Right atrium auricular region (tissue), 2 donors: ENCODE measurements at regions not wholly inside any gene's neighbourhood (a gene's known extent, or its start where the extent isn't known, plus 50 kb on each side); places are given as distances from the start of the nearest gene placed in this dataset.

Experiments
- DNase-seq: peaks from one replicate; pipeline ENCODE4 v3.0.0-alpha.2; 2019; ENCODE audit warnings: low spot score
- H3K27ac ChIP-seq, 2 donors: fragments of 200-600 bp; sonication (generic); 1 replicate in 1 of 2; 2 replicates in 1 of 2; pipeline ENCODE4 v1.5.1; 2016 to 2019
- H3K27me3 ChIP-seq, 2 donors: fragments of 200-600 bp; sonication (generic); one replicate each; pipeline versions ENCODE4 v1.5.1 to v1.6.0; 2017 to 2019
- H3K36me3 ChIP-seq: fragments of 200-600 bp; sonication (generic); one replicate; pipeline ENCODE4 v1.5.1; 2016
- H3K4me1 ChIP-seq, 2 donors: fragments of 200-600 bp; sonication (generic); one replicate each; pipeline versions ENCODE4 v1.5.1 to v1.6.0; 2017 to 2019
- H3K4me3 ChIP-seq, 2 donors: fragments of 200-600 bp; sonication (generic); 1 replicate in 1 of 2; 2 replicates in 1 of 2; pipeline ENCODE4 v1.5.1; 2017 to 2019; ENCODE audit warnings: mild to moderate bottlenecking in 1 of 2, moderate library complexity in 1 of 2
- H3K9me3 ChIP-seq, 2 donors: fragments of 200-600 bp; sonication (generic); one replicate each; pipeline ENCODE4 v1.5.1; 2019
- TF ChIP-seq, protein P1 (sequence below), 2 donors: fragments of 200-600 bp; sonication (generic); IDR thresholded peaks; one replicate each; pipeline ENCODE4 v1.5.1; 2019; ENCODE audit warnings: antibody characterized with exemption in 2 of 2

- no peak overlapping the region for H3K4me3 ChIP-seq
- no peaks in the 10 kb centered on the region for H3K27me3 ChIP-seq
- no peaks in the 10 kb centered on the region for H3K9me3 ChIP-seq
- no peaks in the 10 kb centered on the region for H3K36me3 ChIP-seq
- no peak for DNase-seq
- TF ChIP-seq, protein P1, sequence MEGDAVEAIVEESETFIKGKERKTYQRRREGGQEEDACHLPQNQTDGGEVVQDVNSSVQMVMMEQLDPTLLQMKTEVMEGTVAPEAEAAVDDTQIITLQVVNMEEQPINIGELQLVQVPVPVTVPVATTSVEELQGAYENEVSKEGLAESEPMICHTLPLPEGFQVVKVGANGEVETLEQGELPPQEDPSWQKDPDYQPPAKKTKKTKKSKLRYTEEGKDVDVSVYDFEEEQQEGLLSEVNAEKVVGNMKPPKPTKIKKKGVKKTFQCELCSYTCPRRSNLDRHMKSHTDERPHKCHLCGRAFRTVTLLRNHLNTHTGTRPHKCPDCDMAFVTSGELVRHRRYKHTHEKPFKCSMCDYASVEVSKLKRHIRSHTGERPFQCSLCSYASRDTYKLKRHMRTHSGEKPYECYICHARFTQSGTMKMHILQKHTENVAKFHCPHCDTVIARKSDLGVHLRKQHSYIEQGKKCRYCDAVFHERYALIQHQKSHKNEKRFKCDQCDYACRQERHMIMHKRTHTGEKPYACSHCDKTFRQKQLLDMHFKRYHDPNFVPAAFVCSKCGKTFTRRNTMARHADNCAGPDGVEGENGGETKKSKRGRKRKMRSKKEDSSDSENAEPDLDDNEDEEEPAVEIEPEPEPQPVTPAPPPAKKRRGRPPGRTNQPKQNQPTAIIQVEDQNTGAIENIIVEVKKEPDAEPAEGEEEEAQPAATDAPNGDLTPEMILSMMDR (IDR thresholded peaks at IDR 0.05) = no peak
- H3K4me1 ChIP-seq = no peaks in the 10 kb centered on the region
- H3K27ac ChIP-seq = no peak overlapping the region
Measured at GRCh38 chr4:129387666-129388065, 291.7 kb downstream of the C4orf33 start.

DNA sequence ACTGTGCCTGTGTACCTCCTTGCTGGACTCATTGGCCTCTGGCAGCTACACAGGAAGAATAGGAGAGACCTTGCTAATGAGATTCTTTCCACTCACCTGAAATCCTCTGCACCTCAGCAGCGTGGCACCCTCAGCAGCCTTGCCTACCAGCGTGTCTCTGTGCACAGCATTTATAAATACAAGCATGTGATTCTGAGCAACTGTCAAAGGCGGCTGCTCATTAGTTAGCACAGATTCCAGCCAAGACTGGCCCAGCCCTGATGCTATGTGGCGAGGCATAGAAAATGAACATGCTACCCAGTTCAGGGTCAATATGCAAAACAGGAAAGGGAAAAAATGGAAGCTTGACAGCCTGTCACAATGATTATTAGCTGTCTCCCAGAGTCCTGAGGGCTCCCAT lies 298.0 kb downstream of the C4orf33 start:
- Histone ChIP-seq H3K36me3 (no peaks in the 10 kb centered on the region), H3K27me3 (no peaks in the 10 kb centered on the region), H3K9me3 (no peaks in the 10 kb centered on the region), H3K27ac (no peak overlapping the region), H3K4me1 (no peaks in the 10 kb centered on the region), H3K4me3 (no peak overlapping the region)
- DNase-seq = no peak
- TF ChIP-seq, protein P1 (IDR thresholded peaks at IDR 0.05) = no peak

- Histone ChIP-seq H3K27me3 (no peaks in the 10 kb centered on the region), H3K9me3 (no peaks in the 10 kb centered on the region), H3K4me3 (no peak overlapping the region), H3K27ac (no peak overlapping the region), H3K36me3 (no peaks in the 10 kb centered on the region), H3K4me1 (no peaks in the 10 kb centered on the region)
- TF ChIP-seq, protein P1 (IDR thresholded peaks at IDR 0.05) = no peak
- no peak for DNase-seq
Measured at GRCh38 chr4:129394635-129395034, 298.7 kb downstream of the C4orf33 start.

GRCh38 chr4:129403848-129404247 lies 307.9 kb downstream of the C4orf33 start:
- Histone ChIP-seq H3K4me1 (no peaks in the 10 kb centered on the region), H3K9me3 (no peaks in the 10 kb centered on the region), H3K27me3 (no peaks in the 10 kb centered on the region), H3K36me3 (no peaks in the 10 kb centered on the region), H3K27ac (no peak overlapping the region), H3K4me3 (no peak overlapping the region)
- no peak for DNase-seq
- TF ChIP-seq, protein P1 (IDR thresholded peaks at IDR 0.05) = no peak

DNA sequence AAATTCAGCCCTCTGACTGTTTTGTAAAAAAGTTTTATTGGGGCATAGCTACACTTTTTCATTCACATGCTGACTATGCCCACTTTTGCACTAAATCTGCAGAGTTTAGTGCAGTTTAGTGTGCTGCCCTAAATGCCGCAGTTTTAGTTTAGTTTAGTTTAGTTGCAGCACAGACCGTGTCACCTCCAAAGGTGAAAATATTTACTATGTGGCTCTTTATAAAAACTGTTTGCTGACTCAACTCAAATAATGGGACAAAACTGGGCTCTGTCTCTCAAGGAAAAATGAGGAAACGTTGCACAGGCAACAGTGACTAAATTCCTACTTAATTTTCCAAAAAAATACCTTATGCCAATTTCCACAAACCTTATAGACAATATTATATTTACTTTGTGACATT lies 314.2 kb downstream of the C4orf33 start:
- TF ChIP-seq, protein P1 (IDR thresholded peaks at IDR 0.05) = no peak
- no peak overlapping the region for H3K27ac ChIP-seq
- H3K4me3 ChIP-seq = no peak overlapping the region
- DNase-seq = no peak
- H3K27me3 ChIP-seq = no peaks in the 10 kb centered on the region
- H3K9me3 ChIP-seq = no peaks in the 10 kb centered on the region
- H3K4me1 ChIP-seq = no peaks in the 10 kb centered on the region
- no peaks in the 10 kb centered on the region for H3K36me3 ChIP-seq

DNA sequence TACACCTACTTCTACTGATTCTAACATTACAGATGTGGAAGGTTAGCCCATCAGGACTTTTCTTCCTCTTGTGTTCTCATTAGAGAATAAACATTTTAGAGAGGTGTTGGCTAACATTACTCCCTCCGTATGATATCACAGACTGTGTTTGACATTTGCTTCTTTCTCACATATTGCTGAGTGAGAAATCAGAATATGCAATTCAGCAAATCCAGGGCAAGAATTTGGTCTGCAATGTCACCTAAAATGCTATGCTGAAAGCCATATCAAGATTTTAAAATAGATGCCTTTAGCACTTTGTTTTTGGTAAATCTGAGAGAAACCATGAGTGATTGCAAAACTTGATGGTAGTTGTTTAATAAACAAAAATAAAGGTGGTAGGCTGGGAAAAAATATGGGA lies 319.1 kb downstream of the C4orf33 start:
- DNase-seq = no peak
- no peaks in the 10 kb centered on the region for H3K27me3 ChIP-seq
- TF ChIP-seq, protein P1 (IDR thresholded peaks at IDR 0.05) = no peak
- no peaks in the 10 kb centered on the region for H3K36me3 ChIP-seq
- H3K4me1 ChIP-seq = no peaks in the 10 kb centered on the region
- no peaks in the 10 kb centered on the region for H3K9me3 ChIP-seq
- H3K4me3 ChIP-seq = no peak overlapping the region
- H3K27ac ChIP-seq = no peak overlapping the region
